ENCODE measurements at regions not wholly inside any gene's neighbourhood (a gene's known extent, or its start where the extent isn't known, plus 50 kb on each side); places are given as distances from the start of the nearest gene placed in this dataset.

DNA sequence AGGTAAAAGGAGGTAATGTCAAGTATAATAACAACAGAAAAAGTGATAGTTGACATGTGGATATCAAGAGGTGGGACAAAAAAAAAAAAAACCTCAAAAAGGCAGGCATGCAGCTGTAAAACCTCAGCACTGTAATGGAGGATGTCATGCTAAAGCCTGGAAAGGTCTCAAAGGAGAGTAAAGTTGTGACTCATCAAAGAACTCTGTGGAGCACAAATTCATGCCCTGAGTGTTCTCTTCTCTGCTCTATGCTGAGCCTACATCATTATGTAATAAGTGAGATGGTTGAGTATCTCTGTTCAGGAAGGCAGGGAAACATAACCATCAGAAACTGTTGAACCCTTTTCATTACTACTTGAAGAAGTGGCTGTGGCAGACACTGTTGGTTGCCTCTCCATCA, 597.8 kb downstream of the BCOR start:
- Histone ChIP-seq H3K4me3 (no peak overlapping the region), H3K27ac (no peak overlapping the region)
- DNase-seq (ENCODE audit: low spot score) = no peak
- no peak for TF ChIP-seq CTCF (IDR thresholded peaks at IDR 0.05)

GRCh38 chrX:39501822-39502221, 595.9 kb downstream of the BCOR start:
- Histone ChIP-seq H3K27ac (no peak overlapping the region), H3K4me3 (no peak overlapping the region)
- DNase-seq (ENCODE audit: low spot score) = no peak
- no peak for TF ChIP-seq CTCF (IDR thresholded peaks at IDR 0.05)

- TF ChIP-seq CTCF (IDR thresholded peaks at IDR 0.05) = no peak
- Histone ChIP-seq H3K4me3 (no peak overlapping the region), H3K27ac (no peak overlapping the region)
- no peak for DNase-seq (ENCODE audit: low spot score)
These were observed 595.3 kb downstream of the BCOR start for GRCh38 chrX:39502486-39502885.

DNA sequence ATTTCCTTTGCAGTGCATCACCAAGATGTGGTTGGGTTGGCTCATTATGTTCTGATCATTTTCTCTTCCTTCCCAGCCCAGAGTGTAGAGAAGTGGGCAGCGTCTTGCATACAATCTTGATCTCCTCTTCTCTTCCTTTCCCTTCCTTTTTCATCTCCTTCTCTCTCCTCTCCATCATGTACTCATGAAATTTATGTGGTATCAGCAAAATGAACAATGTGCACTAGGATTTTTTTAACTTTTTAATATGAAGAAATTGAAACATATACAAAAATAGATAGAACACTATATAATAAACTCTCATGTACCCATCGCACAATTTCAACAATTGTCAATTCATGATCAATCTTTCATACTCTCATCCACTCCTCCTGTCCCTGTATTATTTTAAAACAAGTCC, 593.5 kb downstream of the BCOR start:
- no peak overlapping the region for H3K27ac ChIP-seq
- H3K4me3 ChIP-seq = no peak overlapping the region
- no peak for TF ChIP-seq CTCF (IDR thresholded peaks at IDR 0.05)
- no peak for DNase-seq (ENCODE audit: low spot score)

DNA sequence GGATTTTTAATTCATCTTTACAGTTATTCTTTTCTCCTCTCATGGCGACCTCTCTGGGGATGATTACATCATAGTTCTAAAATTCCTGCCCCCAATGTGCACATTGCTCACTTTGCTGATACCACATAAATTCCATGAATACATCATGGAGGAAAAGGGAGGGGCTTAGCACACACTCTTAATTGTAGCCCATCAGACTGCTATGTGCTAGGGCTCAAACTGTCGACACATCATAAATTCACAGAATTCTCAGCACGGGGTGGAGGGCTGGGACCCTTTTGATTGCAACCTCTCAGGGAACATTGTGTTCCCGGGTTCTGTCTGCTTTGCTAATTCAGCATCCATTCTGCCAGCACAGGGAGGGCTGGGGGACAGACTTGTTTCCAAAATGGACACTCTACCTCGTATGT, 592.9 kb downstream of the BCOR start:
- DNase-seq (ENCODE audit: low spot score) = no peak
- no peak overlapping the region for H3K4me3 ChIP-seq
- TF ChIP-seq CTCF (IDR thresholded peaks at IDR 0.05) = no peak
- no peak overlapping the region for H3K27ac ChIP-seq

GRCh38 chrX:39506131-39506530, 591.6 kb downstream of the BCOR start:
- TF ChIP-seq CTCF (IDR thresholded peaks at IDR 0.05) = no peak
- H3K27ac ChIP-seq = no peak overlapping the region
- H3K4me3 ChIP-seq = no peak overlapping the region
- peak; percentile 21 for DNase-seq (ENCODE audit: low spot score)

GRCh38 chrX:39507034-39507433, 590.7 kb downstream of the BCOR start:
- TF ChIP-seq CTCF (IDR thresholded peaks at IDR 0.05) = no peak
- no peak for DNase-seq (ENCODE audit: low spot score)
- Histone ChIP-seq H3K4me3 (no peak overlapping the region), H3K27ac (no peak overlapping the region)

Data from coronary artery (tissue), 2 donors.